Fibroblast of mammary gland (primary cell): ENCODE measurements at regions not wholly inside any gene's neighbourhood (a gene's known extent, or its start where the extent isn't known, plus 50 kb on each side); places are given as distances from the start of the nearest gene placed in this dataset.

ENCODE experiments used
- DNase-seq: peaks from one replicate; pipeline ENCODE4 v3.0.0-alpha.2; 2010; ENCODE audit warnings: low read depth
- H3K4me3 ChIP-seq: 2 replicates; pipeline ENCODE4 v1.5.1; 2011; ENCODE audit warnings: low read depth, mild to moderate bottlenecking, low read length, moderate library complexity; ENCODE audit not compliant: control insufficient read depth
- CTCF ChIP-seq: conservative IDR thresholded peaks from 2 replicates; pipeline ENCODE4 v1.5.1; 2011; ENCODE audit warnings: low read depth, low read length, inconsistent platforms; ENCODE audit not compliant: control insufficient read depth, insufficient read depth

GRCh38 chr9:79040671-79041070 lies 531.1 kb upstream of the TLE4 start:
- no peak overlapping the region for H3K4me3 ChIP-seq

GRCh38 chr9:79041266-79041665 lies 530.5 kb upstream of the TLE4 start:
- no peak overlapping the region for H3K4me3 ChIP-seq
- no peak for DNase-seq
- TF ChIP-seq CTCF, result no peak

More at GRCh38 chr9:79040671-79041070, 531.1 kb upstream of the TLE4 start:
- no peak for TF ChIP-seq CTCF
- DNase-seq, result no peak

GRCh38 chr9:79043916-79044315 lies 527.8 kb upstream of the TLE4 start:
- no peak for DNase-seq
- H3K4me3 ChIP-seq, result no peak overlapping the region
- no peak for TF ChIP-seq CTCF

- no peak for TF ChIP-seq CTCF
- no peak for DNase-seq
- H3K4me3 ChIP-seq, result no peak overlapping the region
Observed at GRCh38 chr9:79046401-79046800, 525.4 kb upstream of the TLE4 start.

GRCh38 chr9:79049371-79049770 lies 522.4 kb upstream of the TLE4 start:
- TF ChIP-seq CTCF, result no peak
- H3K4me3 ChIP-seq, result no peak overlapping the region
- no peak for DNase-seq

GRCh38 chr9:79053598-79053997 lies 518.2 kb upstream of the TLE4 start:
- no peak for TF ChIP-seq CTCF
- H3K4me3 ChIP-seq, result no peak overlapping the region
- DNase-seq, result no peak

GRCh38 chr9:79054500-79054899 lies 517.3 kb upstream of the TLE4 start:
- H3K4me3 ChIP-seq, result no peak overlapping the region
- TF ChIP-seq CTCF, result no peak
- DNase-seq, result no peak
